Activated T-helper 1 cell treated with Interleukin-2 at 50 U/mL for 16 hours (primary cell): ENCODE measurements at regions not wholly inside any gene's neighbourhood (a gene's known extent, or its start where the extent isn't known, plus 50 kb on each side); places are given as distances from the start of the nearest gene placed in this dataset.
"Not testable (repeated sequence)": the region's sequence is repeated elsewhere in the genome, so short reads cannot be mapped to it uniquely, and the experiment has no call there.

Experiments
- DNase-seq: peaks from one replicate; pipeline ENCODE4 v3.0.0-alpha.2; 2020; ENCODE audit warnings: low read depth

- DNase-seq: not testable (repeated sequence)
Measured at GRCh38 chr6:142016666-142017065, 116.1 kb upstream of the GJE1 start.

- DNase-seq: not testable (repeated sequence)
Measured at GRCh38 chr6:142015463-142015862, 117.3 kb upstream of the GJE1 start.

- DNase-seq: no peak
Measured at GRCh38 chr6:142015011-142015410, 117.7 kb upstream of the GJE1 start.

- DNase-seq: no peak
Measured at GRCh38 chr6:142014515-142014914, 118.2 kb upstream of the GJE1 start.

GRCh38 chr6:142013875-142014495, 118.7 kb upstream of the GJE1 start:
- no peak for DNase-seq

- no peak for DNase-seq
Measured at GRCh38 chr6:142013287-142013686, 119.4 kb upstream of the GJE1 start.

GRCh38 chr6:142011775-142012174, 121.0 kb upstream of the GJE1 start:
- DNase-seq: no peak

GRCh38 chr6:142011156-142011555, 121.6 kb upstream of the GJE1 start:
- DNase-seq: no peak

- DNase-seq: no peak
Measured at GRCh38 chr6:142009647-142010046, 123.1 kb upstream of the GJE1 start.

GRCh38 chr6:142008781-142009180, 123.9 kb upstream of the GJE1 start:
- no peak for DNase-seq

GRCh38 chr6:142008016-142008735, 124.5 kb upstream of the GJE1 start:
- DNase-seq: no peak

GRCh38 chr6:142005021-142005420, 127.7 kb upstream of the GJE1 start:
- no peak for DNase-seq

GRCh38 chr6:142002825-142003405, 129.8 kb upstream of the GJE1 start:
- no peak for DNase-seq

- no peak for DNase-seq
Measured at GRCh38 chr6:141996823-141997222, 135.9 kb upstream of the GJE1 start.

GRCh38 chr6:141992109-141992508, 140.6 kb upstream of the GJE1 start:
- DNase-seq: no peak

GRCh38 chr6:141990840-141991239, 141.9 kb upstream of the GJE1 start:
- DNase-seq: no peak

GRCh38 chr6:141989706-141989959, 143.1 kb upstream of the GJE1 start:
- DNase-seq: no peak

- DNase-seq: no peak
Measured at GRCh38 chr6:141988954-141989705, 143.6 kb upstream of the GJE1 start.

GRCh38 chr6:141988327-141988726, 144.4 kb upstream of the GJE1 start:
- no peak for DNase-seq

- DNase-seq: no peak
Measured at GRCh38 chr6:141986457-141986856, 146.3 kb upstream of the GJE1 start.

- no peak for DNase-seq
Measured at GRCh38 chr6:141981190-141981589, 151.5 kb upstream of the GJE1 start.

- DNase-seq: no peak
Measured at GRCh38 chr6:141977782-141978181, 154.9 kb upstream of the GJE1 start.

GRCh38 chr6:141976994-141977393, 155.7 kb upstream of the GJE1 start:
- no peak for DNase-seq
